ENCODE measurements at regions not wholly inside any gene's neighbourhood (a gene's known extent, or its start where the extent isn't known, plus 50 kb on each side); places are given as distances from the start of the nearest gene placed in this dataset.
A peak's percentile ranks its signal among the peaks of the same experiment; 100 is the strongest.

DNA sequence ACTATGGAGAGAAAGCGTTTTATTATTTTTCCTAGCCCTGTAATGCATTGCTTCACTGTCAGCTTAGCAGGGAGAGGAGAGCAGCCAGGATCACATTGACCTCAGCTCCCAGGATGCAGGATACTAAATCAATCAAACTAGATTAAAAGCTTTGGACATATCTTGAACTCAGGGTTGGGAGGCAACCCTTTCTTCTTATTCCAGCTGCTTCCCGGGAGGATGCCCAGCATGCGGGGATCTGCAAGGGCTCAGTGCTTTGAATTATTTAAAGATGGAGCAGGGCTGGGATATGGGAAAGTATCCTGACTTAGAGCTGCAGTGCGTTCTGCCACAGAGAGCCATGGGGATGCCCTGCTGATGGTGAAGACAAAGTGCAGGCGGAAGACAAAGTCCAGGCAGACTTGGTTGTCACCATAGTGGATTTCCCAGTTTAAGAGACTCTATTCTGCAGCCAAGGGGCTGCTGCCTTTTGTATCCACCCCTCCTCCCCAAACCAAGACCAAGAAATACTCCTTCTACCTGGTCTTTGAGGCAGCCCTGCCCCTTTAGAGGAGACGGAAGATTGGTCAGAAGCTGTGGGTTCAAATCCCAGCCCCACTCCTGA, 1035.0 kb downstream of the TBC1D22A start:
- DNase-seq = no peak

DNA sequence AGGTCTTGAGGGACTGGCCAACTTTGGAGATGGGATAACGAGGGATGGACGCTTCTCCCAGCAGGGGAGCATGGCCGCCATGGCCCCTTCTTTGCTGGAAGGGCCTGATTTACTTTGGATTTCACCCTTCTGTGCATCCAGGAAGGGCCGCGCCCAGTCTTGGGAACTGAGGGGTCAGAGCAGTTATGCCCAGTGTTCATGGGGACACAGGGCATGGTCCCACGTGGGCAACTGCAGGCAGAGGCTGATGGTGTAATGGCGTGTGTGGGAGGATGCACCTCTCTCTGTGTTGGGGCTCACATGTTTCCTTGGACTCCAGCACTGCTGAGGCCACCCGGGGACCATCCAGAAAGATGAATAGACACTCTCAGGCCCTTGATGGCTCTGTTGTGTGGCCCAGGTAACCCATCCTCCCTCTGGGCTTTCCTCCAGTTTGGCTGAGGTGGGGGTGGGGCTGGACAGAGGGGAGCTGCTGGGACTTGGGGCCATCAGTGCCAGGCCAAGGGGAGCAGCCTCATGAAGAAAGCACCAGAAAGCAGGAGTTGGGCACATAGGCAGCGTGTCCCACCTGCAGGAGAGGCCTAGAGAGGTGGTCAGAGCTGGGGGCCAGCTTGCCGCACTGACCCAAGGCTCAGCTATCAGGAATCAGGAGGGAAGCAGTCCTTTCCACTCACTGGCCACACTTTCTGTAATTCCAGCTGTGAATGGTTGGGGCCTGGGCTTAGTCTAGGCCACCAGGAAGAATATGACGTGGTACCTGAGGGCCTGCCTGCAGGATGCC, 1033.9 kb downstream of the TBC1D22A start:
- no peak for DNase-seq

DNA sequence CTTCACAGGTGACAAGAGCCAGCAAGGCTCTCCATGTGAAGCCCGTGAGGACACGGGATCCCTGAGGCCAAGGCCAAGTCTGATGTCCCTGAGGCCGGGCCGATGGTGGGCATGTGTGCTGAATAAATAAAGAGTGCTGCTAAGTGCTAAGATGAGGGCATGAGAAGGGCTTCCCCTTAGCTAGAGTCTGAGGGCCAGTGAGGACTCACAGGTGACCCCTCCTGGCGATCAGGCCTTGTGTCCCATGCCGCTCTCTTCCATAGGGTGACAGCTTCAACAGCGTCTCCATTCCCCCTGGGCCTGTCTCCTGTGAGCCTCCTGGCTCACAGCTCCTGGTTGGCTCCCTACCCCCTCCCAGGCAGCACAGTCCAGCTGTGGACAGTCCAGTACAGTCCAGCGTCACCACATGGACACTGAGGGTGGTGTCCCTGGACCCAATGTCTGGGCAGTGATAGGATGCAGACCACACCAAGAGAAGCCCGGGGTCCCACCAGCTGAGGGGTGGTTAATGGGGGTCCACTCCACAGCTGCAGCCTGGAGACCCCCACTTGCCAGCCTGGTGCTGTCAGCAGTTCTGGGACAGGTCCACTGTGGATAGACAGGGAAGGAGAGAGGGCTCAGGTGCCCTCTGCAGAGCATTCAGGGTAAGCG, 1033.2 kb downstream of the TBC1D22A start:
- no peak for DNase-seq

DNA sequence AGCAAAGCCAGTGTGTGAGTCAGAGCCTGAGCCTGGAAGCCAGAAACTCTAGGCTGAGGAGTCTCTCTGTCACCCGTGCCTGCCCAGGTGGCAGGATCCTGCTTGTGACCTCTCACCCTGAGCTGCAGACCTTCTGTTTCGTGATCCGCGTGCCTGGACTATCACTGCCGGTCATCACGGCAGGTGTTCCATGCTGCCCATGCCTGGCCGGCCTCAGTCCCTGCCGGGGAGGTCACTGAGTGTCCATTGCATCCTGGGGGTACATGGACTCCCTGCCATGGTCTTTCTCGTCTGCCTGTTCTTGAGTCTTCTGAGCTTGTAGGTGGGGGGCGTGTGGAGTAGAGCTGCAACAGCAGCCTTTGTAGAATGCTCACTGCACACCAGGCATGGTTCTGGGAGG, 1032.4 kb downstream of the TBC1D22A start:
- DNase-seq = no peak

DNA sequence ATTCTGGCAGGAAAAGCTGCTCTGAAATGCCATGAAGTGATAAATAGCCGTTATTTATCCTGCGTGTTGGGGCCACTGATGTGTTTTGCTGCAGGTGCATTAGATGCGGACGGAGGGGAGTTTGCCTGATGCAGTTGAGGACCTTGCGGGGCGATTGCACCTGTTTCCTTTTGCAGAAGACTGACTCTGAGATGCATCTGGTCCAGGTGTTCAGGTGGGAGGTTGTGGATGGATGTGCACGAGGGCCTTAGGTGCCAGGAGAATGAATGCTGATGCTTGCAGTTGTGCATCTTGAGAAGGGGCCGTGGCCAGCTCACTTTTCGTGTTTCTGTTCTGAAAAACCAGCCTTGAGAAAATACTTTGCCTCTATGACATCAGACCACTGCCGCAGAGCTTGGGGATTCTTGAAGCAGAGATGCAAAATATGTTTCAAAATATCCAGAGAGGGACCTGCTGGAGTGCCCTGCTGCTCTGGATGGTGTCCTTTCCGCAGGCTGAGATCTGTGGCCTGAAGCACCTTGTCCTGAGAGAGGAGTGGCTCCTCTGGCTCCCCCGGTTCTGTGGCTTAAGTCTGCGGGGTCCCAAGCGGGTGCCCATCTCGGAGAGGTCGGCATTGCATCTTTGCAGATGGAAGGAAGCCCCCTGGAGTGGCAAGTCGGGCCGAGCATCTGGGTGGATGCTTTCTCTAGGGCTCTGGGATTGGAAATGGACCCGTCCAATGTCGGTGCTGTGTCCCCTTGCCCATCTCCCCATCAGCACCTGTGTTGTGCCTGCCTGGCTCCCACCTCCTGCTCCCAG, 1031.1 kb downstream of the TBC1D22A start:
- DNase-seq = no peak

DNA sequence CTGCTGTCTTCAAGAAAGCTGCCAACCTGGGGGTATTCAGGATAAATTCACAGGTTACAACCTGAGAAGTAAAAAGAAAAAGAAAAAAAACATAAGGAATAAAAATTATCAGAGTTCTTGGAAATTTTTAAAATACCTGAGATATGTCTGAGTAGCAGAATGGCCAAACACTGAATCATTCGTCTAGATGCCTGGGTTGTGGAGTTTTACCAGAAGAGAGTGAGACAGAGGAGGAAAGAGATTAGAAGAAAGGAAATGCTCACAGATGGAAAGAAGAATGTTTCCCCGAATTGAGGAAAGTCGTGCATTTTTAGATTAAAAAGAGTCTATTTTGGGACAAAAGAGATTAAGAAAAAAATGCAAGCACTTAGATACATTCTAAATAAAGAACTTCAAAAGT, 1026.7 kb downstream of the TBC1D22A start:
- no peak for DNase-seq

DNA sequence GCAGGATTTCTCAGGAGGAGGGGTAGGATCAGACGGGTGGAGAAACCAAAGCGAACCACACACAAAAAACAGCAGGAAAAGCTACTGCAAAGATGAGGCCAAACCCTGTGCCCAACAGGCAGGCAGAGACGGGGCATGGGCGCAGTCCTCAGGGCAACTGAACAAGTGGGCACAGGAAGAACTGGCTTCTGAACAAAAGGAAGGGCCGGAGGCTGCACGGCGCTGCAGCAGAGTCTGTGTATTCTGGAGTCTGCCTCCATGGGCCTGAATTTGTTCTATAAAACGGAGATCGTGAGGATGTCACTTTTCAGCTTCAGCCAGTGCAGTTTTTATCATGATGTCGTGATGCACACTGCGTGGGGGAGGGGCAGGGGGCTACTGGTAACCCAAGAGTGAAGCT, 1026.0 kb downstream of the TBC1D22A start:
- no peak for DNase-seq

DNA sequence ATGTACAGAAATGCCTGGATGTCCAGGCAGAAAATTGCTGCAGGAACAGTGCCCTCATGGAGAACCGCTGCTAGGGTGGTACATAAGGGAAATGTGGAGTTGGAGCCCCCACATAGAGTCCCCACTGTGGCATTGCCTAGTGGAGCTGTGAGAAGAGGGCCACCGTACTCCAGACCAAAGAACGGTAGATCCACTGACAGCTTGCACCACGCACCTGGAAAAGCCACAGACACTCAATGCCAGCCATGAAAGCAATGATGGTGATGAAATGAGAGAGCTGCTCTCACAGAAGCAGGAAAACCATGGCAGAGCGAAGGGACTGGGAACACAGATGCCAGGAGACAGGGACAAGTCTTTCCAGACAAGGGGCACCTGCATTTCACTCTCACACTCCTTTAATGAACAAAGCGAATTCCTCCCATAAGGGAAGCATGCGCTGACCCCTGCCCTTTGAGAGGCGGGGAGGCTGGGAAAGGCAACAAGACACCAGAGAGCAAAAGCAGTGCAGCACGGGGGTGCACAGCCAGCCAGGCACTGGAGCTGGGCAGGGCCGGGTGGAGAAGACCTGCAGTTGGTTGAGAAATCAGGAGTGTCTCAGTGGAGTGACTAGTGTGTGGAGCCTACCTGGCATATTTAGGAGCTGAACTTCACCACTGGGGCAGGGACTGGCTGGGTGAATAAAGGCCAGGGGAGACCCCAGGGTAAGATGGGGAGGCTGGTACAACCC, 1025.2 kb downstream of the TBC1D22A start:
- no peak for DNase-seq

DNA sequence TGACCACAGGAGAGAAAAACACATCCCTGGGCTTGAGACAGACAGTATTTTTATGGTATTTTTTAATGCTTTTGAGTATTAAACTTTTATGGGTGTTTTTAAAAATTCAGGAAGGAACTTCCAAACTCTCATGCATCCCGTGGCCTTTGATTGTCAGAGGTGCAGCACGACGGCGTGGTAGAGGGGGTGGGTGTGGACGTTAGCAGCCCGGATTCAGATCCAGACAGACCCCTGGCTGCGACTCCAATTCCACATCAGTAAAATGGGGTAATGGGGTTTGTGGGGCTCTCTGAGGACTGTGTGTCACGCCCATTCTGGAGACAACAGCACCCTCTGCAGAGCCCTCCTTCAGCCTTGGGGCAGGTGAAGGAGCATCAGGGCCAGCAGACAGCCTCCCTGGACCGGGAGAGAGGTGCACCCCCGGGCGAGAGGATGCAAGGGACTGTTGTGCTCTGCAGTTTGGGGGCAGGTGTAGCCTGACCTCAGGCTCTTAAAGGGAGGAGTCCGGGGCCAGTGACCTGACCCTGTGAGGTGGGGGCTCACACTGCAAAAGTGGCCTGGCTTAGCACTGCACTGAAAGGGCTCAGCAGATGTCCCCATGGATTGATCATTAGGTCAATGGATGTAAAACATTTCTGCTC, 1024.3 kb downstream of the TBC1D22A start:
- no peak for DNase-seq

DNA sequence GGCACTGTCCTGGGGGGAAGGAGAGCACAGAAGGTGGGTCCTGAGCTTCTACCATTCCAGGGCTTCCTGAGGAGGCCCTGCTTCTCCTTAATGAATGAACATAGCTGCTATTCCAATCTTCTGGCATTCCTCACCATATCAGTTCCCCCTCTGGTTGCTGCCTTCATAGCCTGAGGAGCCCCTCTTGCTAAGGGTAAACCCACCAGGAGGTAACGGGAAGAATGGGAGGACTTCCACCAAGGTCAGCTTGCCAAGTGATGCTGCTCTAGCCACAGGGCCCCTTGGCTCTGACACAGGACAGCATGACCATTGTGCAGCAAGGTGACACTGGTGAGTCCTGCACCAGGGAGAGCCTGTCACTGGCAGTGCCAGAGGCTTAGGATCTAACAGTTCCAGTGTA, 1022.5 kb downstream of the TBC1D22A start:
- no peak for DNase-seq

DNA sequence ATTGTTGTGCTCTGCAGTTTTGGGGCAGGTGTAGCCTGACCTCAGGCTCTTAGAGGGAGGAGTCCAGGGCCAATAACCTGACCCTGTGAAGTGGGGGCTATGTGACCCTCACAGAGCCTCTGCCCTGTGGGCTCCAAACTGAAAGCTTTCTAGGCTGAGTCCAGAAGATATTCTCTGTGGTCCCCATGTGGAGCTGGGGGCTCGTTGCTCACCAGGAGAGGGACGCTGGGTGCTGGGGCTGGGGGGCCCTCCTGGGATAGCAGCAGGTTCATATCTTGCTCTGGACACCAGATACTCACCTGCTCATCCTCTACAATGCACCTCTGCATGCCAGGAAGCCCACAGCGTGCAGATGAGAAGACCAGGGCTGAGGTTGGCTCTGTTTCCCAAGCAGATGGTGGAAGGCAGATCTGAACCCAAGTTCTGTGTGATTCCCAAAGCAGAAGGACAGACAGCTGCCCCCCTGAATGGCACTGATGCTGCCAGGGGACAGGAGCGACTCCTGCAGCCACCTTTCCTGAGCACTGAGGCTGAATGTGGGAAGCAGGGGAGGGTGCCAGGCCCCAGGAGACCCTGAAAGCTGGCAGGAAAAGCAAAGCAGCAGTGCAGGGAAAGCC, 1022.0 kb downstream of the TBC1D22A start:
- no peak for DNase-seq

DNA sequence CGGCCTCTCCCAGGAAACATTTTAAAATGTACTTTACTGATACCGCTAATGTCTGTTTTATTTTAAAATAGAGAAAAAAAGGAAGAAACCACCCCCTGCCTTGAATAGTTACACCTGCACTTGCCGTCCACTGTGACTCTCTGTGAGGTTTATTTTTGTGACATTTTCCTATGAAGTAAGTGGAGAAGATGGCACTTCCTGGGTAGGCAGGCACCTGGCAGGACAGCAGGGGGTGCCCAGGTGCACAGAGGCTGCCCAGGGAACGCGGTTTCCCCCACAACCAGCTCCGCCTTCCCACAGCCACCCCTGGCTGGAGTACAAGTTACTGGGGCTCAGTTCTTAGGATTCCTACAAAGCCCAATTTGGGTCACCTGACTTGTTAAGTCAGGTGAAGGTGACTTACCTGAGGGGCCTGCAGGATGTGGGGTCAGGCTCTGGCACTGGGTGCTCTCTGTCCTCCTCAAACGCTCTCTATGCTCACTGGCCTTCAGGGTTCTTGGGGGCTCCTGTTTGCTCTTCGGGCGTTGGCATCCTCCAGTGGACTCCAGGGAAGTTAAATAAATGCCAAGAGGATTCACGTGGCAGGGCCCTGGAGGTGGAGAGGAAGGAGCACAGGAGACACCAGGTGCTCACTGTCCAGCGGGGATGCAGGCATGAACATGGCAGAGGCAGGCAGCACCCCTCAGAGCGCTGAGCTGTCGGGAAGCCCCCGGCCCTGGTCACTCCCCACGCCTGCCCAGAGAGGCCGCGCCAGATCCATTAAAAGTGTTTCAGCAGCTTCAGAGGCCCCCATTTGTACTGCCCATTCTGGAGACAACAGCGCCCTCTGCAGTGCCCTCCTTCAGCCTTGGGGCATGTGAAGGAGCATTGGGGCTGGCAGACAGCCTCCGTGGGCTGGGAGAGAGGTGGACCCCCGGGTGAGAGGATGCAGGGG, 1021.2 kb downstream of the TBC1D22A start:
- peak; percentile 38 for DNase-seq

DNA sequence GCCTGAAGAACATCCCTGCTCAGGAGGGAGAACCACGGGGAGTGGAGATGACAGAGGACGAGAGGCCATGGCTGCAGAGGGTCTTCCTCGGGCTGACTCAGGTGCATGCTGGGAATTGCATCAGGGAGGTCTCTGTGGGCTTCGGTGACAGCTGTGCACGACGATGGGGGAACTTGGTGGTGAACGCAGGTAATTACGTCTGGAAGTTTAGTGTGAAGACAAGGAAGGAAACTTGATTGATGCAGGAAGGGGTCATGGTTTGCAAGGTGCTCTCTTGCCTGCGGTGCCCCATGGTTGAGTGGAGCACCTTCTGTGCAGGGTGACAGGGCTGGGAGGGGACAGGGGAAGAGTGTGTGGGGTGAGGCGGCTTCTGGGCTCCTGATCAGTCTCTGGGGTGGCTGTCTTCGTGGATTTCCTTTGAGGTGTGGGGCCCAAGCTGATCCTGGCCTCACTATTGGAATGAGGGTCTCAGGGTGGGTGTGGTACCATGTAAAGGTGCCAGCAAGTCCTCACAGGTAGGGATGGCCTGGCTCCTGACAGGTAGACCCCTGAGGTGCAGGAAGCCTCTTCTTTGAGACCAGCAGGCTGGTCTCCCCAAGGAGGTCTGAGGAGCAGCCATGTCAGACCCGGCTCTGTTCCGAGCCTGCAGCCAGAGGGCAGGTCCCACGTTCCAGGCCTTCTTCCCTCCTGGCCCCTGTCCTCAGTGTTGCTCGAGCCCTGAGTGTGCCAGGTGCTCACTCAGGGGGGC, 1020.1 kb downstream of the TBC1D22A start:
- no peak for DNase-seq

DNA sequence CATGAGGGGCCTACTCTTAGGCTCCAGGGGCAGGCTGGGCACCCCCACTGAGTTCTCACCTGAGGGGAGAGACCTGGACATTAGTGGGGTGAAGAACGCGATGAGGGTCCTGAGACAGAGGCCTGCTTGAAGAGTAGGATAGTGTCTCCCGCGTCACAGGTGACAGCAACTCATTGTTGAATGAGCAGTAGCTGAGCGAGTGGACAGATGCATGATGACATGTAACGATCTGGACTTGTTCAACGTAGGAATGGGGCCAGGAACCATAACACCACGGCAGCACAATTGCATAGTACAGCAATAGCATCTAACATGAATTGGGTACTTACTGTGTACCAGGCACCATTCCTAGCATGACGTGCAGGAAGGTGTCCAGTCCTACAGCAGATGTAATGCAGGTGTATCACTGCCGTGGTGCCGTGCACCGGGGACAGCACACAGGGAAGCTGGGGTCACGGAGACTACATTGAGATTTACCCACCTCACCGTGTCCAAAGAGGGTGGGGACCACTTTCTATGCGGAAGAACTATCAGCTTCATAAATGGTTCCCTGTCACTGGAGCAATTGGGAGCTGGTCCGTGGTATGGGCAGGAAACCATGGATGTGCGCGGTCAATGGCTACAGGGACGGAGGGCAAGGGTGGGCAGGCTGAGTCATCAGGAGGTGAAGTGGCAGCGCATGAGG, 1019.1 kb downstream of the TBC1D22A start:
- no peak for DNase-seq

DNA sequence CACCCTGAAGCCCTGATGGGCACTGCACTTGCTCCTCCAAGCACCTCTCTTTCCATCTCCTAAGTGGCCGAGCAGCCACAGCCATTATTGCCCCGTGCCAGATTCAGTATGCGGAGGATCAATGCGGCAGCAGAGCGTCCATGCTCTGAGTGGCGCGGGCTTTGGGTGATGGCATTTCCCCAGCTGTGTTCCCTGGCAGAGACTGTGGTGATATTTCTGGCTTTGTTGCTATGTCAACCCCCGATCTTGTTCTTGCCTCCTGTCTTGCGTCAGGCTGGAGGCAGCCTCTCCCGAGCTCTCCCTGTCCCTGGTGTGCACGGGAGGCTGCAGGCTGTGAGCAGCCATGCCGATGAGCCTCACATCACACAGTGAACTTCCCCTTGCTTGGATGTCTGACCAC, 1018.6 kb downstream of the TBC1D22A start:
- DNase-seq = no peak

DNA sequence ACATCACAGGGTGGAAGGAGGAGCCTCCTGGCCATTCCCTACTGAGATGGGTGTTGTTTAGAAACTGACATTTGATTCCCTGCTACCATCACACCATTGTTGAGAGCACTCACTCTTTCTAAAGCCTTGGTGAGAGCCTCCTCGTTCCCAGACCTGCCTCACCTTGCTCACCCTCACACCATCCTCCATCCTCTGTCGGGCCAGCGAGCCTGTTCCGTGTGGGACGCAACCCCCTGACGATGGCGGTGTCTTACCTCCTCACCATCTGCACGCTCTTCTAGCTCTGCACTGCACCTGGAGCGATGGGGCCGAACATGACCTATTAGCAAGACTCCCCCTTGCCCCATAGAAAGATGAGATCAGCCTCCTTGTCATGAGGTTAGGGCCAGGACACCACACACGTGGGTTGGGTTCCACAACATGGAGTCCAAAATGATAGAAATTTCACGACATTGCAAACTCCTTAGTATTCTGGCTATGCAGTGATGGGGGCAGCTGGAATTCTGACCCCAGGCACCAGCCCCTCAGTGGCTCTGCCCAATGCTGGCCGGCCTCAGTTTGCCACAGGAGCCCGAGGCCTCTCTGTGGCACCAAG, 1017.9 kb downstream of the TBC1D22A start:
- no peak for DNase-seq

DNA sequence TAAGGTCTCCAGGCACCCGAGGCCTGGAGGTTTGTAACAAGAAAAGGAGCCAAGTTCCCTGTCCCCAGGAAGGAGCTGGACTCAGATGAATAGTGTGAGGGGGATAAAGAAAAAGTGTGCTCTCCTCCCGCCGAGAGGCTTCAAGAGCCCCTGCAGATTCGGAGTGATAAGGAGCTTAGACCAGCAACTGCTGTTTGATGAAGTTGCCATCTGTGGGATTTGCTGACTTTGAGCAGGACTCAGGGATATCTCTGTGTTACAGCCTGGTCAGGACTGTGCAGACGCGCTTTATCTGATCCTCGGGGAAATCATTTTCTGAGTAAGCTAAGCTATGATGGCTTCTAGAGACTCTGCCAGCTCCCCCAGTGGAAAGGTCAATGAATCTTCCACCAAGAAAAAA, 1017.0 kb downstream of the TBC1D22A start:
- no peak for DNase-seq

DNA sequence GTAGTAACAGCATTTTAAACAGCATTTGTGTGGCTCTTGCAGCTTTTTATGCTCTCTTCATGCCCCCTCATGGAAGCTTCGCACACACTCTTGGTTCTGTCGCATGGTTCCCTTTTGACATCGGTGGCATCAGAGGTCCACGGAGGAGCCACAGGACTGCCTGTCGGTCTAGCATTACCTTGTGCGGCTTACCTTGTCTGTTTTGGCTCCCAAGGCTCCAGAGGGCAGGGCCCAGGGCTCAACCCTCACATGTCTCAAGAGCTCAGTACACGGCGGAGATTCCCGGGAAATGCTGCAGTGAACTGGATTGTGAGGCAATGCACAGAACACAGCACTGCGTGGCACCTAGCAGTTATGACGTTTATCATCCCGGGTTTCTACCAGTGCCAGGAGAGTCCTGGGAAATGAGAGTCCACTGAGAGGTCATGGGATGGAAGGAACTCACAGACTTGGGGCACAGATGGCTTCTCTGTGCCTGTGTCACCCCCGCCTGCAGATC, 1015.8 kb downstream of the TBC1D22A start:
- no peak for DNase-seq

DNA sequence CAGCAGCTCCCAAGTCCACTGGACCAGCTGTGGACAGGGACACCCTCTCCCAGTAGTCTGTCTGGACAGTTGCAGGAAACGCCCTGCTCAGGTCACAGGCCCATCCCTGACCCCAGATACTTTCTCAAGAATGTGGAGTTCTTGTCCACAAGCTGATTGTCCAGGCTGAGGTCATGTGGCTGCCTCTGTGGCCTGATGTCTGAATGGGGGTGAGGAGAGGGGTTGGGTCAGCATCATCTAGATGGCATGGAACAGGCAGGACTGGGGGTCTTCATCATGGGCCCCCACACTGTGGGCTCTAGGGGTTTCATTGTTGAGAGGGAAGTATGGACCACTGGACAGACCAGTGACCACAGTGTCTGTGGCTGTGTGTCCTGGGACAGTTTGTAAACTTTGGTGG, 1015.0 kb downstream of the TBC1D22A start:
- no peak for DNase-seq
